NCI-H1417 treated with DMSO at 0.1 percent for 48 hours (cell line): ENCODE measurements at regions not wholly inside any gene's neighbourhood (a gene's known extent, or its start where the extent isn't known, plus 50 kb on each side); places are given as distances from the start of the nearest gene placed in this dataset.

Source experiments
- DNase-seq: peaks from one replicate; lab custom pipeline; 2025; lab: John Stamatoyannopoulos, UW

GRCh38 chr10:108427146-108427545 lies 1262.6 kb upstream of the SORCS1 start:
- DNase-seq, result no peak

- DNase-seq, result no peak
These were observed 1260.9 kb upstream of the SORCS1 start for GRCh38 chr10:108425283-108425964.

DNA sequence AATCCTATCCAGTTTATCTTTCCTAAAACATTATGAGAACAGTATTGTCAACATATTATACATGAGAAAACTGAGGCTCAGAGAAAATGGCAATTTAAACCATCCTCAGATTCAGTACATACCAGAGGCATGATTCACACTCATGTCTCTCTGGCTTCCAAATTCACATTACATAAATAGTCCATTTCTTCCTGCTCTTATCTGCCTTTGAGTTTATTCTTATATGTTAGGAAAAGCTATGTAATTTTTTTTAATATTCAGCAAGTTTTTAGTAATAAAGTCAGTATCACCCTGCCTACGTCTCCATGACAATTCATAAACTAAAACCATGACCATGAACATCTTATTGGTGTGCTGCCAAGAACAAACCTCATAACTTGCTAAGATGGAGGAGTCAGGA lies 1260.2 kb upstream of the SORCS1 start:
- no peak for DNase-seq

DNA sequence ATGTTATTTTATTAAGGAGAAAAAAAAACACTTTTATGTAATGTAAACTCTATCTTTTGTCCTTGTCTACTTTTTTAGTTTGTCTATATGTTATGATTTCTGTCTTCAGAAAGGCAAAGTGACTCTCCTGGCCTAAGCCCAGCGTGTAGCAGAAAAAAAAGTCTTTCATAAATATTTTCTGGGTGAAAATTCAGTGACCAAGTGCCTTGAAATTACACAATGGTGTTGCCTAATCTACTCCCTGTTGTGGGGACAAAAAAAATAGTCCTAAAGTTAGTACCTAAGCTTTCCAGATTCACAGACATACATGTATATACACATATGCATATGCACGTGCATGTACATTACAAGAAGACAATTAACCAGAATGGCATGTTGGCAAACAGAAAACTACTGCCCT lies 1257.8 kb upstream of the SORCS1 start:
- DNase-seq, result no peak

- no peak for DNase-seq
These were observed 1256.8 kb upstream of the SORCS1 start for GRCh38 chr10:108421266-108421665.

- DNase-seq, result no peak
These were observed 1249.4 kb upstream of the SORCS1 start for GRCh38 chr10:108413954-108414353.

GRCh38 chr10:108412323-108412722 lies 1247.8 kb upstream of the SORCS1 start:
- no peak for DNase-seq

- DNase-seq, result no peak
These were observed 1247.4 kb upstream of the SORCS1 start for GRCh38 chr10:108411894-108412293.

GRCh38 chr10:108411206-108411605 lies 1246.7 kb upstream of the SORCS1 start:
- no peak for DNase-seq

GRCh38 chr10:108410236-108410635 lies 1245.7 kb upstream of the SORCS1 start:
- no peak for DNase-seq

DNA sequence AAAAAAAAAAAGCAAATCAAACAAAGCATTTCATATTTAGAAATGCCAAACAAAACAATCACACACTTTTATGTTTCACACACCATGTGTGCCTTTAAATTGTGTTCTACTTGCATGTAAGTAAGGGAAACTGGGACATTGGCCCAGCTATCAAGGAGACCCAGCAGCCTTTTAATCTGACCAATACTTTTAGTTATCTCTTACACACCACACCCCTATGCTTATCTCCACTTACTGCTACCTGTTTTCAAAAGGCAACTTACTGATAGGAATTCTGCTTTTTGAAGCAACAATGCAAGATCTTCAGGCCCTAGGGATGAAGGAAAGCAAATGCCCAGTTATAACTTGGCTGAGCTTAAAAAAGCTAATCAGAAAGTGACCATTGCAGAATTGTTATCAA lies 1244.8 kb upstream of the SORCS1 start:
- DNase-seq, result no peak

DNA sequence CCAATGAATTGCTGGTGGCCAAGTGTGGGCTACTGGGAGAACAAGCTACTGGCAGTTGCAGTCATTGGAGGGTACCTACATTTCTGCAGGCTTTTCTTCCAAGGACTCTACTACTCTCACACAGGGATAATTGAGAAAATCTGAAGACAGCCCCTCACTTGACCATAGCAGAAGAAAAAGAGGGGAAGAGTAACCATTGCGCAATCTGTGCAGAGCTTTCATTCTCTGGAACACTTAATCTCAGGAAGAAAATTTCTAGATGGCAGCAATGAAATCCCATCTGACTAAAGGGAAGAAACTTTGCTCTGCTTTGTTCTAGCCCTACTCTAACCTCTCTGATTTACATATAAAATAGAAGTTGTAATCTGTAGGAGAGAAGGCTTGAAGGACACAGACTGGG lies 1239.6 kb upstream of the SORCS1 start:
- DNase-seq, result no peak

DNA sequence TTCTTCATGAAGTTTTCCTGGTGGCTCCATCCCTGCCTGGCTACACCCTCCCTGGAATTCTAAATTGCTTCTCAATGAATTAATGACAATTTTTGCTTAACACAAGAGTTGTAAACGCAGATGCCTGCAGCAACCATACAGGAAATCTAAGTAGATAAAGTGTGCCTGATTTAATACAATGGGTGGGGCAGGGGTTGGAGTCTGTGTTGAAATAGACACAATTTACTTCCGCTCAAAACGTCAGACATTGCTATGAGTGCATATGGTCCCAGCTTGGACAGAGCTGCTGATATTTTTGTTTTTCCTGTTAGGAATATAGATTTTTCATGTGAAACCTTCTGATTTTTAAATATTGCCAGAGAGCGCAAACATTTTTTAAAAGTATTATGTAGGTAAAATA lies 1235.0 kb upstream of the SORCS1 start:
- DNase-seq, result no peak

DNA sequence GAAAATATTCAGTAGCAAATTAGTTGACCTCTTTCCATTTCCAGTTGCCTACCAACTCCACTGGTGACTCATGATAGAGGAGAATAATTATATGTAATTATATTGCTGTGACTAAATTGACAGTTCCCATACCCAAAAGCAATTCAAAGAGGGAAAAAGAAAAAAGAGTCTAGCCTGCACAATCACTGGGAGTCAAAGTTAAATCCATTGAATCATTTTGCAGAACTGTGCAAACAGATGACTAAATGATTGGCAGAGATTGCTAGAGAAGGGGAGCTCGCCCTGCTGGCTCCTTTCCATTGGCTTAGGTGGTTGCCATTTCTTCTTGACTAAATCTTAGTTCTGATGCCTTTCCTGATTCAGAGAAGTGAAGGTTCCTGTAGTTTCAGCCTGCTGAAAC lies 1228.6 kb upstream of the SORCS1 start:
- no peak for DNase-seq

- no peak for DNase-seq
These were observed 1227.8 kb upstream of the SORCS1 start for GRCh38 chr10:108392286-108392685.

DNA sequence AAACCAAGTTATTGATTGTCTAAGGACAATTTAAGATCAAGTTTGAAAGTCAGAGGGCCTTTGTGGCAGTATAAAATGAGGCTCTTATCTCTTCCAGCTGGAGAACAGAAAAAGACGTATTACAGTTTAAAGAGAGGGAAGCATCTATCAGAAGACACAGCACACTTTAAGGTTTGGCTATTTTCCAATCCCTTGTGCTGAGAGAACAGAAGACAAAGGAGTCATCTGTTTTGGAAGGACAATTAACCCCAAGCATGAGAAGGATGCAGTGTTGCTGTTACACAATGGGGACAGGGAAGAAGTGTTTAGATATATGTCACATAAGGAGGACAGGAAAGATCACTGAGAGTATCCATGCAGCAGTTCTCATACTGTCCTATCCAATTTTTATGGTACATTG lies 1224.2 kb upstream of the SORCS1 start:
- no peak for DNase-seq

DNA sequence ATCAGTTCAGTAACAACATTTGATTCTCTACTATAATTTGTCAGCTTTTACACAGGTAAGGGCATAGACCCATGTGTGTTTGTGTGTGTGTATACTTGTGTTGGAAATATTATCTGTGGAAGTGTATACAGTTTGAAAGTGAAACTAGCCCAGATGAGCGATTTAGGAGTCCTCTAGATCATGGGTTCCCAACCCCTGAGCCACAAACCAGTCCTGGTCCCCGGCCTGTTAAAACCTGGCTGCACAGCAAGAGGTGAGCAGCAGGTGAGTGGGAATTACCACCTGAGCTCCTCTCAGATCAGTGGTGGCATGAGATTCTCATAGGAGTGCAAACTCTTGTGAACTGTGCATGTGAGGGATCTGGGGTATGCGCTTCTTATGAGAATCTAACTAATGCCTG lies 1221.5 kb upstream of the SORCS1 start:
- no peak for DNase-seq

- no peak for DNase-seq
These were observed 1219.9 kb upstream of the SORCS1 start for GRCh38 chr10:108384378-108384777.

DNA sequence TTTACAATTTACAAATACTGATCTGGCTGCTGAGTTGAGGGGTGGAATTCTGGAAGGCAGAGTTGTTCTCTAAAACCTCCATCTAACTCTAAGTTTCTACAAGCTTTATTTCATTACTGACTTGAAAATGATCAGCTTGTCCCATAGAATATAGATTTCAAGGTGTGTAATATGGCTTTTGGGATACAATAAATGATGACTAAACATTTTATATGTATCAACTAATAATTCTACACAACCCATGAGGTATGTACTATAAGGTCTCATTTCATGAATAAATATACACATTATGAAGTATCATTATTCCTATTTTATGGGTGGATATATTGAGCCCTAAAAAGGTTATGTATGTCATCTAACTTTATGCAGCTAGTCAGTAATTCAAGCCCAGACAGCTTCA lies 1214.3 kb upstream of the SORCS1 start:
- DNase-seq, result no peak

- DNase-seq, result no peak
These were observed 1211.2 kb upstream of the SORCS1 start for GRCh38 chr10:108375691-108376090.

DNA sequence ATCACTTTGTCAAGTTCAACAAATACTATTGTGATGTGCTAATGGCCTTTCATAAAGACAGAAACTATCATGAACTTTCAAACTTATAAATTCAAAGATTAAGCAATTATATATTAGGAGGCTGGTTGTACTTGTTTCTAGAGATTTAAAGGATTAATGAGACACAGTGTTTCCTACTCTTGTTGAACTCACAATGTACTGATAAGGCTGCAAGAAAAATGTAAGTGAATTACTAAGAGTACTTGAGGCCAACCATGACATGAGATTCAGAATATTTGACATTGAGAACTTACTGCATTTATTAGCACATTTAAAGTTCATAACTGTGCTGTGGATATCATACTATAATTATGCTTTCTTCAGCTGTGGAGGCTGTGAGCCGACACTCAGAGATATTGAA lies 1210.5 kb upstream of the SORCS1 start:
- no peak for DNase-seq

DNA sequence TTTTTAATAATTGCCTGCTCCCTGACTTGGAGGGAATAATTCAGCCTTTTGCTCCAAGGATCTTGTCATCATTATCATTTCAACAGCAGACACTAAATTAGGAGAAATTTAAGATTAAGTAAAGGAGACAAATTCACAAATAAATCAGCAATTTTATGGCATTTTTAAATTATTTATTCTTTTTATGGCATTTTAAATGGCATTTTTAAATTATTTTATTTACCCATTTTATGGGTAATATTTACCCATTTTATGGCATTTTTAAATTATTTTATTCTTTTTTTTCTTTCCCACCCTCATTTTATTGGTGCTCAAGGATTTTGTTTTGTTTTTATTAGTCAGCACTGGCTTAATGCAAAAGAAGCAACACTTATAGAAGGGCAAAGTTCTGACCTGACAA lies 1201.0 kb upstream of the SORCS1 start:
- DNase-seq, result no peak

GRCh38 chr10:108363576-108363975 lies 1199.1 kb upstream of the SORCS1 start:
- no peak for DNase-seq

GRCh38 chr10:108362961-108363360 lies 1198.5 kb upstream of the SORCS1 start:
- no peak for DNase-seq

DNA sequence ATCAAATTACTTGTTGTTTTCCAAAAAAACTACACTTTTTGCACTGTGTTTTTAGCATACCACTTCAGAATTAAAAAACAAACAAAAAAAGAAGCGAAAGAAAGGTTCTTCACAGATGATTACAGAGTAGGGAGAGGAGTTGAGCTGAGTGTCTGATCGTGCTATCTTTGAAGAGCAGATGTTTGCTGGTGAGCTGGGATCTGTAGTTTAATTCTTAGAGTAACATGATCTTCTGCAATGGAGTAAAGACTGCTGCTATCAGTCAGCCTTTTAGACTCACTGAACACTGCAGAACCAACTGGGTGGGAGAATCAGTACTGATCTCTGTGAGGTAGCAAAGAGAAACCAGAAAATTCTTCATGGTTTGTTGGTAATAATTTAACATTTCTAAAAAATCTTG lies 1197.8 kb upstream of the SORCS1 start:
- DNase-seq, result no peak
